ENCODE measurements at regions not wholly inside any gene's neighbourhood (a gene's known extent, or its start where the extent isn't known, plus 50 kb on each side); places are given as distances from the start of the nearest gene placed in this dataset.

DNA sequence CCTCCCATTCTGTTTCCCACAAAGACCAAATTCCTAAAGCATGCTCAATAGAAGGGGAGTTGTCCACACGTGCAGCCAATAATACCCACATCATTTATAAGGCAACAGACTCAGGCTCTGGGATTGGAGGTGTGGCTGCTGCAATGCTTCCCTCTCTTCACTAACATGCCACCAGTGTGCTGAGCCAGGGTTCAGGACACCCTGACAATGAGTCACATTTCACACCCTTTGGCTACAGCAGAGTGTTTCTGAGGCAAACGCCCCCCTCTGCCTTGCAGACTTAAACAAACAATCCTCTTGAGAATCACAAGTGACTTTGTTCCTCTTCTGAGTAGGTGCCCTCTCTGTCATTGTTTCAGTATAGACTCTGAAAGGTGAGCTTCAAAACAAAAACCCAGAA lies 189.3 kb upstream of the TLE4 start:
- TF ChIP-seq, protein P1, sequence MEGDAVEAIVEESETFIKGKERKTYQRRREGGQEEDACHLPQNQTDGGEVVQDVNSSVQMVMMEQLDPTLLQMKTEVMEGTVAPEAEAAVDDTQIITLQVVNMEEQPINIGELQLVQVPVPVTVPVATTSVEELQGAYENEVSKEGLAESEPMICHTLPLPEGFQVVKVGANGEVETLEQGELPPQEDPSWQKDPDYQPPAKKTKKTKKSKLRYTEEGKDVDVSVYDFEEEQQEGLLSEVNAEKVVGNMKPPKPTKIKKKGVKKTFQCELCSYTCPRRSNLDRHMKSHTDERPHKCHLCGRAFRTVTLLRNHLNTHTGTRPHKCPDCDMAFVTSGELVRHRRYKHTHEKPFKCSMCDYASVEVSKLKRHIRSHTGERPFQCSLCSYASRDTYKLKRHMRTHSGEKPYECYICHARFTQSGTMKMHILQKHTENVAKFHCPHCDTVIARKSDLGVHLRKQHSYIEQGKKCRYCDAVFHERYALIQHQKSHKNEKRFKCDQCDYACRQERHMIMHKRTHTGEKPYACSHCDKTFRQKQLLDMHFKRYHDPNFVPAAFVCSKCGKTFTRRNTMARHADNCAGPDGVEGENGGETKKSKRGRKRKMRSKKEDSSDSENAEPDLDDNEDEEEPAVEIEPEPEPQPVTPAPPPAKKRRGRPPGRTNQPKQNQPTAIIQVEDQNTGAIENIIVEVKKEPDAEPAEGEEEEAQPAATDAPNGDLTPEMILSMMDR (IDR thresholded peaks at IDR 0.05): no peak
- no peak for TF ChIP-seq ZFX (IDR thresholded peaks at IDR 0.05; ENCODE audit: borderline replicate concordance)

Data from 22Rv1 (cell line).